Transverse colon (tissue), 4 donors: ENCODE measurements at regions not wholly inside any gene's neighbourhood (a gene's known extent, or its start where the extent isn't known, plus 50 kb on each side); places are given as distances from the start of the nearest gene placed in this dataset.

ENCODE experiments used
- CTCF ChIP-seq, 5 experiments: fragments of 200-600 bp in 3 of 5; fragments of 450-650 bp in 2 of 5; sonication (generic) in 3 of 5; IDR thresholded peaks; 1 replicate in 2 of 5; 2 replicates in 3 of 5; pipeline ENCODE4 v1.5.1; 2016 to 2017; ENCODE audit warnings: antibody characterized with exemption in 5 of 5, inconsistent platforms in 3 of 5, mild to moderate bottlenecking in 2 of 5, moderate library complexity in 1 of 5
- POLR2A ChIP-seq: fragments of 450-650 bp; IDR thresholded peaks from one replicate; pipeline ENCODE4 v1.6.1; 2016; ENCODE audit warnings: antibody characterized with exemption, mild to moderate bottlenecking, moderate library complexity
- POLR2AphosphoS5 ChIP-seq, 3 donors: sonication (generic); formaldehyde crosslinking; IDR thresholded peaks; one replicate each; pipeline ENCODE4 v1.6.1; 2016; ENCODE audit warnings: antibody characterized with exemption in 3 of 3

GRCh38 chr12:5232291-5232690 lies 188.6 kb downstream of the KCNA5 start:
- TF ChIP-seq POLR2AphosphoS5 (IDR thresholded peaks at IDR 0.05) (no peak), POLR2A (no peak), CTCF (IDR thresholded peaks at IDR 0.05) (no peak)
